H1 (cell line): ENCODE measurements at regions not wholly inside any gene's neighbourhood (a gene's known extent, or its start where the extent isn't known, plus 50 kb on each side); places are given as distances from the start of the nearest gene placed in this dataset.

Source experiments
- CHD2 ChIP-seq: IDR thresholded peaks from 2 replicates; pipeline ENCODE4 v1.6.1; 2012; ENCODE audit warnings: low read length, improper control_type of control experiment
- EP300 ChIP-seq, 2 experiments: IDR thresholded peaks; 1 replicate in 1 of 2; 2 replicates in 1 of 2; pipeline ENCODE4 v1.6.1; 2011 to 2012; ENCODE audit warnings: low read depth in 2 of 2, low read length in 2 of 2, mild to moderate bottlenecking in 2 of 2, borderline replicate concordance in 1 of 2, inconsistent platforms in 1 of 2, moderate library complexity in 1 of 2
- EZH2 ChIP-seq: fragments of 200-600 bp; sonication (generic); IDR thresholded peaks from 2 replicates; pipeline ENCODE4 v1.7.1; 2012; ENCODE audit warnings: low read depth, mild to moderate bottlenecking, moderate library complexity, low read length, inconsistent platforms; ENCODE audit not compliant: severe bottlenecking
- HDAC2 ChIP-seq, 2 experiments: fragments of 300-600 bp in 1 of 2; sonication (generic) in 1 of 2; IDR thresholded peaks; 2 replicates each; pipeline ENCODE4 v1.6.1; 2011 to 2012; ENCODE audit warnings: low read depth in 2 of 2, low read length in 2 of 2, mild to moderate bottlenecking in 2 of 2, moderate library complexity in 2 of 2, borderline replicate concordance in 1 of 2, inconsistent platforms in 1 of 2
- MAFK ChIP-seq: IDR thresholded peaks from 2 replicates; pipeline ENCODE4 v1.6.1; 2012; ENCODE audit warnings: low read depth, mild to moderate bottlenecking, improper control_type of control experiment, low read length
- POLR2A ChIP-seq, 2 experiments: IDR thresholded peaks; 1 replicate in 1 of 2; 2 replicates in 1 of 2; pipeline ENCODE4 v1.6.1; 2011; ENCODE audit warnings: low read depth in 2 of 2, low read length in 2 of 2, mild to moderate bottlenecking in 2 of 2; ENCODE audit errors: control extremely low read depth in 1 of 2
- SIN3A ChIP-seq, 2 experiments: IDR thresholded peaks in 1 of 2; conservative IDR thresholded peaks in 1 of 2; 2 replicates each; pipeline ENCODE4 v1.6.1; 2011 to 2012; ENCODE audit warnings: low read length in 2 of 2, improper control_type of control experiment in 1 of 2, low read depth in 1 of 2, mild to moderate bottlenecking in 1 of 2
- SP4 ChIP-seq: IDR thresholded peaks from 2 replicates; pipeline ENCODE4 v1.6.1; 2012; ENCODE audit warnings: low read length, inconsistent platforms
- SUZ12 ChIP-seq: fragments of 200-600 bp; sonication (generic); IDR thresholded peaks from 2 replicates; pipeline ENCODE4 v1.6.1; 2012; ENCODE audit warnings: mild to moderate bottlenecking, inconsistent platforms, low read length, moderate library complexity, mixed read lengths
- YY1 ChIP-seq: IDR thresholded peaks from 2 replicates; pipeline ENCODE4 v1.6.1; 2011; ENCODE audit warnings: low read depth, mild to moderate bottlenecking, low read length
- TF ChIP-seq, protein P1 (sequence below), 3 experiments: IDR thresholded peaks; 1 replicate in 2 of 3; 2 replicates in 1 of 3; pipeline versions ENCODE4 v1.5.1 to v1.6.1; 2011; ENCODE audit warnings: low read length in 3 of 3, mild to moderate bottlenecking in 3 of 3, inconsistent platforms in 2 of 3, low read depth in 1 of 3, moderate library complexity in 1 of 3; ENCODE audit not compliant: insufficient read depth in 1 of 3; ENCODE audit errors: control extremely low read depth in 1 of 3
- TF ChIP-seq, protein P2 (sequence below): IDR thresholded peaks from 2 replicates; pipeline ENCODE4 v1.6.1; 2012; ENCODE audit warnings: low read length, inconsistent platforms

- TF ChIP-seq SP4 (no peak), SIN3A (conservative IDR thresholded peaks at IDR 0.05 in 1 of 2, IDR thresholded peaks at IDR 0.05 in 1 of 2; ENCODE audit: low read depth in 1 of 2, low read length in 2 of 2) (no peak), POLR2A (IDR thresholded peaks at IDR 0.05; ENCODE audit: control extremely low read depth in 1 of 2, low read depth in 2 of 2, low read length in 2 of 2) (no peak), CHD2 (no peak), EZH2 (no peak), MAFK (no peak), EP300 (IDR thresholded peaks at IDR 0.05; ENCODE audit: borderline replicate concordance in 1 of 2, low read depth in 2 of 2, low read length in 2 of 2) (no peak), YY1 (no peak), HDAC2 (IDR thresholded peaks at IDR 0.05; ENCODE audit: borderline replicate concordance in 1 of 2, low read depth in 2 of 2, low read length in 2 of 2) (no peak), SUZ12 (no peak)
- TF ChIP-seq, protein P1, sequence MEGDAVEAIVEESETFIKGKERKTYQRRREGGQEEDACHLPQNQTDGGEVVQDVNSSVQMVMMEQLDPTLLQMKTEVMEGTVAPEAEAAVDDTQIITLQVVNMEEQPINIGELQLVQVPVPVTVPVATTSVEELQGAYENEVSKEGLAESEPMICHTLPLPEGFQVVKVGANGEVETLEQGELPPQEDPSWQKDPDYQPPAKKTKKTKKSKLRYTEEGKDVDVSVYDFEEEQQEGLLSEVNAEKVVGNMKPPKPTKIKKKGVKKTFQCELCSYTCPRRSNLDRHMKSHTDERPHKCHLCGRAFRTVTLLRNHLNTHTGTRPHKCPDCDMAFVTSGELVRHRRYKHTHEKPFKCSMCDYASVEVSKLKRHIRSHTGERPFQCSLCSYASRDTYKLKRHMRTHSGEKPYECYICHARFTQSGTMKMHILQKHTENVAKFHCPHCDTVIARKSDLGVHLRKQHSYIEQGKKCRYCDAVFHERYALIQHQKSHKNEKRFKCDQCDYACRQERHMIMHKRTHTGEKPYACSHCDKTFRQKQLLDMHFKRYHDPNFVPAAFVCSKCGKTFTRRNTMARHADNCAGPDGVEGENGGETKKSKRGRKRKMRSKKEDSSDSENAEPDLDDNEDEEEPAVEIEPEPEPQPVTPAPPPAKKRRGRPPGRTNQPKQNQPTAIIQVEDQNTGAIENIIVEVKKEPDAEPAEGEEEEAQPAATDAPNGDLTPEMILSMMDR (IDR thresholded peaks at IDR 0.05; ENCODE audit: control extremely low read depth in 1 of 3, insufficient read depth in 1 of 3, low read depth in 1 of 3, low read length in 3 of 3) = no peak
- TF ChIP-seq, protein P2, sequence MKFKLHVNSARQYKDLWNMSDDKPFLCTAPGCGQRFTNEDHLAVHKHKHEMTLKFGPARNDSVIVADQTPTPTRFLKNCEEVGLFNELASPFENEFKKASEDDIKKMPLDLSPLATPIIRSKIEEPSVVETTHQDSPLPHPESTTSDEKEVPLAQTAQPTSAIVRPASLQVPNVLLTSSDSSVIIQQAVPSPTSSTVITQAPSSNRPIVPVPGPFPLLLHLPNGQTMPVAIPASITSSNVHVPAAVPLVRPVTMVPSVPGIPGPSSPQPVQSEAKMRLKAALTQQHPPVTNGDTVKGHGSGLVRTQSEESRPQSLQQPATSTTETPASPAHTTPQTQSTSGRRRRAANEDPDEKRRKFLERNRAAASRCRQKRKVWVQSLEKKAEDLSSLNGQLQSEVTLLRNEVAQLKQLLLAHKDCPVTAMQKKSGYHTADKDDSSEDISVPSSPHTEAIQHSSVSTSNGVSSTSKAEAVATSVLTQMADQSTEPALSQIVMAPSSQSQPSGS = no peak
Observed at GRCh38 chr4:96972920-96973319, 1133.0 kb downstream of the PDHA2 start.
